ENCODE measurements at regions not wholly inside any gene's neighbourhood (a gene's known extent, or its start where the extent isn't known, plus 50 kb on each side); places are given as distances from the start of the nearest gene placed in this dataset.

DNA sequence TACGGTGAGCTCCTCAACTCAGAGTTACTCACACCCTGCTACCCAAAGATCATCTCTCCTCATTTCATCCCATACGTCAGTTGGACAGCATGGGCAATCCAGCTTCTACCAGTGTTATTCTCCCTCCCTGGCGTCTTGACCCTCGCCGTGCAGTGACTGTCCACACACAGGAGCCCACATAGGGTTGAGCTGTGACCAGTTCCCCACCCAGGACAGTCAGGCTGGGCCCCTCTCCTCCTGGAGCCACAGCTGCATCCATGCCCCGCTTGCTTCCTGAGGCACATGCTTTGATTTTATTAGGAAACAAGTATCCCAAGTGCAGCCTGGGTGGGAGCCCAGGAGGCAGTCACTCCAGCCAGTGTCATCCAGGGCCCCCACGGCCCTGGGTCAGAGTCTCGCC is 140.3 kb upstream of the SFSWAP start:
- TF ChIP-seq GATA2 (IDR thresholded peaks at IDR 0.05; ENCODE audit: low read depth, low read length) (no peak), GATA3 (IDR thresholded peaks at IDR 0.05; ENCODE audit: low read depth, low read length) (no peak)
